ENCODE measurements at regions not wholly inside any gene's neighbourhood (a gene's known extent, or its start where the extent isn't known, plus 50 kb on each side); places are given as distances from the start of the nearest gene placed in this dataset.

DNA sequence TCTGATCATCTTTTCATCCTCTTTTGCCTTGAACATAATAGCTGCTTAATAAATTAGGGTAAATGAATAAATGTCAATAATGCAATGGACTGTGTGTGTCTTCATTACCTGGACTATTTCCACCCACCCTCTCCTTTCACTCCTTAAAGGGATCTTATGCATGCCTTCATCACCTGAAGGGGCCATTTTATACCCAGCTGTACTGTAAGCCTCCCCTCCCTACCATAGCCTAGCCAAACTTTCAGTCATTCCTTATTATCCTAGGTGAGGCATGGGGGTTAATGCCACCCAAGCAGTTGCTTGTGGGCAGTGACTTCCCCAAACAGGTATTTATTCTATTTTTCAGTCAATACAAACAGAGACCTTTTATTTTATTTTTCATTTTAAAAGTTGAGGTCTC, 127.8 kb upstream of the PARP11 start:
- TF ChIP-seq, protein P1, sequence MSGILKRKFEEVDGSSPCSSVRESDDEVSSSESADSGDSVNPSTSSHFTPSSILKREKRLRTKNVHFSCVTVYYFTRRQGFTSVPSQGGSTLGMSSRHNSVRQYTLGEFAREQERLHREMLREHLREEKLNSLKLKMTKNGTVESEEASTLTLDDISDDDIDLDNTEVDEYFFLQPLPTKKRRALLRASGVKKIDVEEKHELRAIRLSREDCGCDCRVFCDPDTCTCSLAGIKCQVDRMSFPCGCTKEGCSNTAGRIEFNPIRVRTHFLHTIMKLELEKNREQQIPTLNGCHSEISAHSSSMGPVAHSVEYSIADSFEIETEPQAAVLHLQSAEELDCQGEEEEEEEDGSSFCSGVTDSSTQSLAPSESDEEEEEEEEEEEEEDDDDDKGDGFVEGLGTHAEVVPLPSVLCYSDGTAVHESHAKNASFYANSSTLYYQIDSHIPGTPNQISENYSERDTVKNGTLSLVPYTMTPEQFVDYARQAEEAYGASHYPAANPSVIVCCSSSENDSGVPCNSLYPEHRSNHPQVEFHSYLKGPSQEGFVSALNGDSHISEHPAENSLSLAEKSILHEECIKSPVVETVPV (CRISPR knock-in tag; IDR thresholded peaks at IDR 0.05), result no peak
- TF ChIP-seq BACH2 (CRISPR knock-in tag; IDR thresholded peaks at IDR 0.05; ENCODE audit: borderline replicate concordance), result no peak
- no peak for TF ChIP-seq RARB (CRISPR knock-in tag; IDR thresholded peaks at IDR 0.05)
- TF ChIP-seq, protein P2, sequence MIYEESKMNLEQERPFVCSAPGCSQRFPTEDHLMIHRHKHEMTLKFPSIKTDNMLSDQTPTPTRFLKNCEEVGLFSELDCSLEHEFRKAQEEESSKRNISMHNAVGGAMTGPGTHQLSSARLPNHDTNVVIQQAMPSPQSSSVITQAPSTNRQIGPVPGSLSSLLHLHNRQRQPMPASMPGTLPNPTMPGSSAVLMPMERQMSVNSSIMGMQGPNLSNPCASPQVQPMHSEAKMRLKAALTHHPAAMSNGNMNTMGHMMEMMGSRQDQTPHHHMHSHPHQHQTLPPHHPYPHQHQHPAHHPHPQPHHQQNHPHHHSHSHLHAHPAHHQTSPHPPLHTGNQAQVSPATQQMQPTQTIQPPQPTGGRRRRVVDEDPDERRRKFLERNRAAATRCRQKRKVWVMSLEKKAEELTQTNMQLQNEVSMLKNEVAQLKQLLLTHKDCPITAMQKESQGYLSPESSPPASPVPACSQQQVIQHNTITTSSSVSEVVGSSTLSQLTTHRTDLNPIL (CRISPR knock-in tag; IDR thresholded peaks at IDR 0.05; ENCODE audit: low read depth), result no peak
- TF ChIP-seq GLIS3 (CRISPR knock-in tag; IDR thresholded peaks at IDR 0.05), result no peak
- TF ChIP-seq, protein P3, sequence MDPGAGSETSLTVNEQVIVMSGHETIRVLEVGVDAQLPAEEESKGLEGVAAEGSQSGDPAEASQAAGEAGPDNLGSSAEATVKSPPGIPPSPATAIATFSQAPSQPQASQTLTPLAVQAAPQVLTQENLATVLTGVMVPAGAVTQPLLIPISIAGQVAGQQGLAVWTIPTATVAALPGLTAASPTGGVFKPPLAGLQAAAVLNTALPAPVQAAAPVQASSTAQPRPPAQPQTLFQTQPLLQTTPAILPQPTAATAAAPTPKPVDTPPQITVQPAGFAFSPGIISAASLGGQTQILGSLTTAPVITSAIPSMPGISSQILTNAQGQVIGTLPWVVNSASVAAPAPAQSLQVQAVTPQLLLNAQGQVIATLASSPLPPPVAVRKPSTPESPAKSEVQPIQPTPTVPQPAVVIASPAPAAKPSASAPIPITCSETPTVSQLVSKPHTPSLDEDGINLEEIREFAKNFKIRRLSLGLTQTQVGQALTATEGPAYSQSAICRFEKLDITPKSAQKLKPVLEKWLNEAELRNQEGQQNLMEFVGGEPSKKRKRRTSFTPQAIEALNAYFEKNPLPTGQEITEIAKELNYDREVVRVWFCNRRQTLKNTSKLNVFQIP (CRISPR knock-in tag; IDR thresholded peaks at IDR 0.05; ENCODE audit: borderline replicate concordance, low read depth), result no peak
- no peak for TF ChIP-seq SNAI2 (CRISPR knock-in tag; IDR thresholded peaks at IDR 0.05)
- no peak for TF ChIP-seq PPARA (CRISPR knock-in tag; IDR thresholded peaks at IDR 0.05; ENCODE audit: borderline replicate concordance)
- TF ChIP-seq, protein P4, sequence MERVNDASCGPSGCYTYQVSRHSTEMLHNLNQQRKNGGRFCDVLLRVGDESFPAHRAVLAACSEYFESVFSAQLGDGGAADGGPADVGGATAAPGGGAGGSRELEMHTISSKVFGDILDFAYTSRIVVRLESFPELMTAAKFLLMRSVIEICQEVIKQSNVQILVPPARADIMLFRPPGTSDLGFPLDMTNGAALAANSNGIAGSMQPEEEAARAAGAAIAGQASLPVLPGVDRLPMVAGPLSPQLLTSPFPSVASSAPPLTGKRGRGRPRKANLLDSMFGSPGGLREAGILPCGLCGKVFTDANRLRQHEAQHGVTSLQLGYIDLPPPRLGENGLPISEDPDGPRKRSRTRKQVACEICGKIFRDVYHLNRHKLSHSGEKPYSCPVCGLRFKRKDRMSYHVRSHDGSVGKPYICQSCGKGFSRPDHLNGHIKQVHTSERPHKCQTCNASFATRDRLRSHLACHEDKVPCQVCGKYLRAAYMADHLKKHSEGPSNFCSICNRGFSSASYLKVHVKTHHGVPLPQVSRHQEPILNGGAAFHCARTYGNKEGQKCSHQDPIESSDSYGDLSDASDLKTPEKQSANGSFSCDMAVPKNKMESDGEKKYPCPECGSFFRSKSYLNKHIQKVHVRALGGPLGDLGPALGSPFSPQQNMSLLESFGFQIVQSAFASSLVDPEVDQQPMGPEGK (CRISPR knock-in tag; IDR thresholded peaks at IDR 0.05; ENCODE audit: borderline replicate concordance), result no peak
- TF ChIP-seq ISL1 (CRISPR knock-in tag; IDR thresholded peaks at IDR 0.05), result no peak
